GM19099 (cell line): ENCODE measurements at regions not wholly inside any gene's neighbourhood (a gene's known extent, or its start where the extent isn't known, plus 50 kb on each side); places are given as distances from the start of the nearest gene placed in this dataset.

Experiments
- POLR2A ChIP-seq: IDR thresholded peaks from 3 replicates; pipeline ENCODE4 v1.6.1; 2011; ENCODE audit warnings: low read depth; ENCODE audit not compliant: insufficient read length; ENCODE audit errors: extremely low read depth

DNA sequence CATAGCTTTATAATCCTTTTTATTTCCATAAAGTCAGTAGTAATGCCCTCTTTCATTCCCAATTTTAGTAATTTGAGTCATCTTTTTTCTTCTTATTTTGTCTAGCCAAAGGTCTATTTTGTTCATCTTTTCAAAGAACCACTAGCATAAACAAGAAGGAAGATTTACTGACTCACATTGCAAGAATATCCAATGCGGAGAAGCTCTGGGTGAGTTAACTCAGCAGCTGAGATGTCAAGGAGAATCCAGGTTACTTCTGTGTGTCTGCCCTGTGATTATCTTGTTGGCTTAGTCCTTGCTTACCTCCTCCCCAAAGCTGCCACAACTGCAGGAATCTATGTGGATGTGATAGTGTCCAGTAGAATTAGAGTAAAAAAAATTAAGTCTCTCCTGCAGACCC lies 311.4 kb upstream of the NCKAP5 start:
- no peak for TF ChIP-seq POLR2A

DNA sequence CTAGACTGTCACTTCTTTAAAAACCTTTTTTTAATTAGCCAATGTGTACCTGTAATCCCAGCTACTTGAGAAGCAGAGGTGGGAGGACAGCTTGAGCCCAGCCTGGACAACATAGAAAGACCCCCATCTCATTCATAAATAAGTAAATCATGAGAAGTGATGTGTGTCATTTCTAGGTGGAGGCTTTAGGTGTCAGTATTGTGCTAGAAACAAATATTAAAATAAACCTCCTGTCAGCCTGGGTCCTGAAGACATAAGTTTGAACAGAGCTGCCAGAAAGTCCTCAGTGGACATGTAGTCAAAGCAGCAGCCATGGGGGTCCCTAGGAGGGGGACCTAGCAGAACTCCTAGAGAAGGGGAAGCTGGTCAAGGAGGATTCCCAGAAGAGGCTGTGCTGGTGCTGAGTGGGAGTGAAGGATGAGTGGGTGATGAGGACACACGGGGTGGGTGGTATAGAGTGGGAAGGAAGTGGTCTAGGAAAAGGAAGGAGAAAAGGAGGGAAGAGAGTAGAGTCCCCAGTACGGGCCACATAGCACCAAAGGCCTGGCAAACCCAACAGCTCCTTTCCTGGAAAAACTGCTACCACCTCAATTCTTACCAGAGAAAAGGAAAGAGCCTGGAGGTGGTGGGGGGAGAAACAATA lies 316.6 kb upstream of the NCKAP5 start:
- TF ChIP-seq POLR2A: no peak

DNA sequence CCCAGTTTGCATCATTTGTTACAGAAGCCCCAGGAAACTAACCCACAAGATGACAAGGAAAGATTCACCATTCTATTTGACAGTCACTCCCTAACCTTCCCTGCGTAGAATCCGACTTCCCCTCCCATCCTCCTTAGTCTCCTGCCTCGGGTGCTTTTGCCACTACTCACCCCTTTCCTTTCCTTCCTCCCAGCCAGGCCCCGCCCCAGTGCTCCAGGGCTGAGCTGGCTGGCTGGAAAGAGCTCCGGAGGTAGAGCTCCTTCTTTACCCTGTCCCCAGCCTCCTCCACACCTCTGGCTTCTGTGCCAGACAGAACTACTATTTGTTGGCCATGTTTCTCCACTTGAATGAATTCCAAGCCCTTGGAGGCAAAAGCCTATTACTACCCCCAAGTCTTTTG lies 317.6 kb upstream of the NCKAP5 start:
- TF ChIP-seq POLR2A: no peak

DNA sequence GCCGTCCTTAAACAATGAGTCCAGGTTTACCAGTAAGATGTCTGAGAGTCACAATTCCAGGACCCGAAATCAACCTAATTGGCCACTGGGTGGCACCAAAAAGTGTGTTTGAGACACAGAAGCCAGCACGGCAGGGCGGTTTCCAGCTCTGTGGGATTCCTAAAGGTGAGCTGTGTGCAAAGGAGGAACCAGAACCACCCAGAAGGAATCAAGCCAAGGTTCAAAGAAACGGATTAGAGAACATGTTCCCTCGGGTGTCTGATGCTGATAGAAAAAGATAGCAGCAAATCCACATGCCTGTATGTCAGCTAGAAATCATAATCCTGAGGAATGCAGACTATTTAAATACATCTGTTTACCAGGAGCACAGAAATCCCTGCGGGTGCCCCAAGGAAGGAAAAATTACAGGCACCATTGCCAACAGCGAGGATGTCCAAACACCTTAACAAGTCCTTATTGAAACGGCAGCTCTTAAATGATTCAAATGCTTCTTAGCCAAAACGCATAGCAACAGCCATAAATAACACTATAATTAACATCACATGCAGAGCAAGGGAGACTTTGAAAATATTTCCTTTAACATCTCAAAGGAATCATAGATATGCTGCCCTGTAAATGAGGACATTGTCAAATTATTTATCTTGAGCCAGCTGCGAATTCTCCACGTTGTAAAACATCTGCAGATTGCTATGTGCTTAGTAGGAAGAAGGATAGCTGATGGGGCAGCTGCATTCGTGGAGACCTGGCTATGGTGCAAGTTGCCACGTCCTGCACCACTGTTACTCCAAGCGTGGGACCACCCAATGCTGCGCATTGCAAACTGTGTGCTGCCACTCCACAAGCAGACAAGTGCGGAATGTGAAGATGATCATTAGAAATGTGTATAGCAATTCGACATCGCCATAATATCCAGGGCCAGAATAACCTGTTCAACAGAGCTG lies 318.7 kb upstream of the NCKAP5 start:
- no peak for TF ChIP-seq POLR2A

DNA sequence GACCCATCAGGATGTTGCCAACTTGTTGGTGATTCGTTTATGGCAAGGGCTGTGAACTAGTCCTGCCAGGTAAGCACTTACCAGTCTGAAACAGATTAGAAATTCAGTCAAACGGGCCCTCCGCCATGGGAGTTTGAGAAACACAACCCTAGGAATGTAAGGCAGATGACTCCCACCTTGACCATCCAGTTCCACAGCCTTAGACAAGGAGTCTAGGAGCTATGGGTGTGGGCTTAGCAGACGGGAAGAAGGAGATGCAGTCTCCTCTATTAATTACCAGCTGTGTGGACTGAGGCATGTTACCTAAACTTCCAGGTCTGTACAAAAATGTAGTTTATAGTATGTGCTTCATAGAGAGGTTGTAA lies 319.4 kb upstream of the NCKAP5 start:
- TF ChIP-seq POLR2A: no peak

DNA sequence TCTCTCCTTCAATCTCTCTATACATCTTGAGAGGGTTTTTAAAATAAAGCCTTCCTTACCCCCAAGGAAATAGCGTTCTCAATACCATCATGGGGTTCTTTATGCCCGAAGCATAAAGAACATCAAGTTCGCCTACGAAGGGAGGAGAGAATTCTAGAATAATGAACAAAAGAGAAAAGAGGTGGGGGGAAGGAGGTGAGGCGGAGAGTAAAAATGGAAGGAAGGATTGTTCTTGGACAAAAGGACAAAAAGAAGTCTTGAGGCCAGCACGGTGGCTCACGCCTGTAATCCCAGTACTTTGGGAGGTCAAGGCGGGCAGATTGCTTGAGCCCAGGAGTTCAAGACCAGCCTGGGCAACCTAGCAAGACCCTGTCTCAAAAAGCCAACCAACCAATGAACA lies 319.8 kb upstream of the NCKAP5 start:
- TF ChIP-seq POLR2A: no peak

DNA sequence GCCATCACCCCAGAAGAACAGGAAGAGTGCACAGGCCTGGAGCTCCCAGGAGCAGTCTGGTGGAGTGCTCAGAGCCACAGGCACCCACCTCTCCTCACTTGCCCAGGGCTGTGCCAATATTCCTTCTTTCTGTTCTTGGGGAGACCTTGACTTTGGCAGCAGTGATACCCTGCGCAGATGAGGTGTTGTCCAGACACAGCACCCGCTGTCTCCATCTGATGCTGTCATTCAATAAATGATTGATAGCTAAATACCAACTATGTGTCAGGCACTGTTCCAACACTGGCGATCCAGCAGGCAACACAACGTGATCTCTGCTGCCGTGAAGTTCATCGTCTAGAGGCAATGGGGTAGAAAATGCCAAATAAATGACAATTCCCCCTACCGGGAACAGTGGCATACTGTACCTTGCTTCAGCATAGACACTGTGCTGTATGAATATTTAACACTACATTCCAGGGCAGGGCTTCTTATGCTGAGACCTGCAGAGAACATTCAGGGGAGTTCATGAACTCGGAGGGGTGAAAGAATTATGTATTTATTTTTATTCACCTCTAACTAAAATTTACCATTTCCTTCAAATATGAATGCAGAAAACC lies 320.5 kb upstream of the NCKAP5 start:
- no peak for TF ChIP-seq POLR2A

DNA sequence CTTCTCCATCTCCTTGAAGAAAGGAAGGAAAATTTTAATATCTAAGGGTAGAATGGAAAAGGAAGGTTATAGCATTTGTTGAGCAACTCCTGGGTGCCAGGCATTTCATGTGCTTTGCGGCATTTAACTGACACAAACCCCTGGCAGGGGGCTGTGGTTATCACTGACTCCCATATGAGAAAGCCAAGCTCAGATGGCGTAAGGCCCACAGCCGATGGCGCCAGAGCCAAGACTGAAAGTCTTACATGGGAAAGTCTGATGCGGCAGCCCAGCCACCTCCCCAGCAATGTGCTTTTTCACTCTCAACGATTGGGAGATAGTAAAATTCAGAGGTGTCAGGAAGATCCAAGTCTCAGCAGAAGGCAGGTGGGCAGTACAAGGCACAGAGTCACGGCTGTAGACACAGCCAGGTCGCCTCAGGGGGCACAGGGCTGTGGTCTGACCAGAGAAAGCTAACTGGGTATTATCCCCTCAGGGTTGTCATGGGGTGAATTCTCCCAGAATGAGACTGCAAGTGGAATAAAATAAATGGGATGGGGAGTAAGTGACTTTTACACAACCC lies 324.2 kb upstream of the NCKAP5 start:
- TF ChIP-seq POLR2A: no peak

DNA sequence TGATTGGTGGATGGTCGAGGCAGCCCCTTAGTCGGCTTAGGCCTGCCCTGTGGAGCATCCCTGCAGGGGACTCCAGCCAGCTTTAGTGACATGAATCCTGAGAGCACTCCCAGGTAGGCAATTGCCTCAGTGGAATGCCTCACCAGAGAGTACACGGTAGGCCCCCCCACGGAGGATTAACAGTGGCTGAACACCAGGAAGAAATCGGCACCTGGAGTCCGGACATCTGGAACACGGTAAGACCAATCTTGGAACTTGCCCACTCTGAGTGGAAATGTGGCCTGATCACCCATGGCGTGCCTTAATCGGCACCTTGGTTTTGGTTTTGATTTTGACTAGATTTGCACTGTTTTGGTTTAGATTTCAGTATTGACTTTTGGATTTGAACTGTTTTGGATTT lies 326.2 kb upstream of the NCKAP5 start:
- no peak for TF ChIP-seq POLR2A

DNA sequence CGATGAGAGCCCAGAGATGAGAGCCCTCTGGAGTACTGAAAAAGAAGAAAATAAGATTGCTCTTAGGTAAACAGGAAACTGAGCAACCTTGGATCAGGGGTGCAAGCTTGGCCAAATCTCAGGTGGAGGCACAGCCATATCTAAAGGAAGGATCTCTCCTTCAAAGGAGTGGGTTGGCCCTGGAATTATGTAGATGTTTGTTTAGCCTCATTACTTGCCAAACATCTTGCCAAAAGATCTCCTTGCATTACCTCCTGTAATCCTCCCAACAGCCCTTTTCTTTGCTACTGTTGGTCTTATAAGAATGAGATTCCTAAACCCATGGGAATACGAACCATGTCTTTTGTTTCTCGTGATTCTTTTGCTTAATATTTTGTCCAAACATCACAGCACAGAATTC lies 332.6 kb upstream of the NCKAP5 start:
- TF ChIP-seq POLR2A: no peak

DNA sequence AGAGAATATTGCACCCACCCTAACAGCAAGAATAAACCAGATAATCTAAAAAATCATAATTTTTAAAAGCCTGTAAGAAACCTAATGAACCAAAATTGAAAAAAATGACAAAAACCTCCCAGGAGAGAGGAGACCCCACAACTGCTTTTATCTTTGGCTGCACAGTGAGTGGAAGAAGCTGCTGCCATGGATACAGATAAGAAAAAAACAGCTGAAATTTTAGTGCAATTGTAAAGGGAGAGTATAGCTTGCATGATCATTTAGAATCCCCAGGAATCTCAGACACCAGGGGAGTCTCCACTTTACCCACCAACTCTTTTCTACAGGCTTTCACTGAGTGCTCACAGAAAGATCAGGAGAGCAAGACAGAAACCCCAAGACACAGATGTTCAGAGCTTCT lies 338.1 kb upstream of the NCKAP5 start:
- no peak for TF ChIP-seq POLR2A

DNA sequence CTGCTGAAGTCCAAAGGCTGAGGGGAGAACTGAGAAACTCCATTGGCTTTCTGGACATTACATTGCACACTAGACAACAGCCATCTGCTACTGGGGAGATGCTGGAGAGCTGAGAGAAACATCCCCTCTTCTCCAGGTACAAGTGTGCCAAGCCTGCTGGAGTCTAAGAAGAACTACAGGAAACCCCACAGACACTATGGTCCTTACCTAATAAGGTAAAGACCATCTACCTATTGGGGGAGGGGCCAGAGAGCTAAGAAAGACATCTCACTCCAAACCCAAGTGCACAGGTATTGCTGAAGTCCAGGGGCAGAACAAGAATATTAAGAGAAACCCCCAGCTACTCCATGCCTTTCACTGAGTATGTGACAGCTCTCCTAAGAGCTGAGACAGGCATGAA lies 338.7 kb upstream of the NCKAP5 start:
- no peak for TF ChIP-seq POLR2A

DNA sequence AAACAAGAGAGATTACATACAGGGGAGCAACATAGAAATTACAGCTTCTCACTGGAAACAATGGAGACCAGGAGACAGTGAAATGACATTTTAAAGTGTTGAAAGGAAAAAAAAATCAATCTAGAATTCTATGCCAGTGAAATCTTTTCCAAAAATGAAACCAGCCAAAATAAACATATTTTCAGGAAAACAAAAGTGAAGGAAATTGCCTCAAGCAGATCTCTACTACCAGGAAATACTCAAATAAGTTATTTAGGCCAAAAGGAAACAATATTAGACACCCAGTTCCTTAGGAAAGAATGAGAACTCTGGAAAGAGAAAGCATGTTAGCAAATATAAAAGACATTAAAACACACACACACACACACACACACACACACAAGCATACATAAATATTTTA lies 339.9 kb upstream of the NCKAP5 start:
- no peak for TF ChIP-seq POLR2A

DNA sequence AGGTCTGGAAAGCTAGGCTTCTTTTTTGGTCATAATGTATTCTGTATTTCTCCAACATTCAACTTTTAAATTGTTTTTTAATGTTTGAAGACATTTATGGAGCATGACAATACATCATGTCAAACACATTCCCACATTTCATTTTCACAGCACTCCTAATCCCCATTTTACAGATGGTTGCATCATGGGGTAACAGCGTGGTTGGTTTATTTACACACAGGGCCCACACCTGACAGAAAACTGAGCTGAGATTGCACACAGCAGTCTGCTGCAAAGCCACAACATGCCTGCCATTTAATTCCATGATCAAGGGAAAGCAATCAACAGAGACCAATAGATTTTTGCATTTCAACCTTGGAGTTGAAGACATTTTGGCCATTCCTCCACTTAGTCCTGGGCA lies 335.7 kb upstream of the MGAT5 start:
- no peak for TF ChIP-seq POLR2A

DNA sequence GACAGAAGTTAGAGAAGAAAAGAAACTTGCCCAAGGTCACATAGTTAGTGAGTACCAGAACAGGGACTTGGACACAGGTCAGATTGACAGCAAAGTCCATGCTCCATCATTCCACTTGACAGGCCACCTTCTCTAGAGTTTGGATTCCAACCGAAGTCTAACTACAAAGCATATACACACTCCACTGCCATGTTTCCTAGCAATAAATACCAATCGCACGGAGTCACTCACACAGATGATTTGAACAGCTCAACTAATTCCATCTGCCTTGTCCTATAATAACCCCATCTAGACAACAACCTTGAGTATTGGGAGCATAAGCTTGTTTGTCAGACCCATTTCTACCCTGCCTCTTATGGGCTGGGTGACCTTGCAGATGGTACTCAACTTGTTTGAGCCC lies 334.6 kb upstream of the MGAT5 start:
- TF ChIP-seq POLR2A: no peak

DNA sequence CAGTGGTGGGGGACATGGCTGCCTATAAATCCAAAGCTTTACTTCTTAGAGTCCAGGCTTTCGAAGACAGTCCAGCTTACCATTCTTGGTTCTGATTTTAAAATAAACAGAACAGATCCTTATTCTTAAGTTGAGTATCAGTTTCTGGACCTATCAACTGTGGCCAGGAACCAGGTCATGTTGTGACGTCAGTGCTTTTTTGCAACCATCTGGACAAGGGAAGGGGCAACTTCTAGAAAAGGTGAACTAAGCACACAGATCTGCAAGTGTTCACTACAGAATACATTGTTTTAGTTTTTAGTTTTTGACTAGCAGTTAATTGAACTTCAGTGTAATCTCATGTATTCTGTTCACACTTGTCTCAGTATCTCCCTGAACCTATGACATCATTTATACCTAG lies 326.0 kb upstream of the MGAT5 start:
- no peak for TF ChIP-seq POLR2A
